Fibroblast of pulmonary artery (primary cell): ENCODE measurements at regions not wholly inside any gene's neighbourhood (a gene's known extent, or its start where the extent isn't known, plus 50 kb on each side); places are given as distances from the start of the nearest gene placed in this dataset.

Experiments
- DNase-seq: peaks from one replicate; pipeline ENCODE4 v3.0.0-alpha.2; 2010; ENCODE audit warnings: low read depth
- H3K4me3 ChIP-seq: replicated peaks from 2 replicates; pipeline ENCODE4 v1.5.1; 2011; ENCODE audit warnings: low read depth, mild to moderate bottlenecking, control low read depth, low read length, moderate library complexity
- CTCF ChIP-seq: IDR thresholded peaks from 2 replicates; pipeline ENCODE4 v1.5.1; 2011; ENCODE audit warnings: mild to moderate bottlenecking, control low read depth, low read length, inconsistent platforms; ENCODE audit errors: missing control alignments

GRCh38 chr11:45431046-45432018 lies 145.2 kb upstream of the SYT13 start:
- H3K4me3 ChIP-seq, result no peak overlapping the region
- TF ChIP-seq CTCF, result no peak
- DNase-seq, result no peak

- no peak for DNase-seq
- TF ChIP-seq CTCF, result no peak
- H3K4me3 ChIP-seq, result no peak overlapping the region
These were observed 144.2 kb upstream of the SYT13 start for GRCh38 chr11:45430361-45430760.

GRCh38 chr11:45429719-45430118 lies 143.6 kb upstream of the SYT13 start:
- TF ChIP-seq CTCF, result no peak
- DNase-seq, result no peak
- no peak overlapping the region for H3K4me3 ChIP-seq

- no peak overlapping the region for H3K4me3 ChIP-seq
- DNase-seq, result no peak
- no peak for TF ChIP-seq CTCF
These were observed 142.5 kb upstream of the SYT13 start for GRCh38 chr11:45428541-45429230.

- no peak for TF ChIP-seq CTCF
- no peak for DNase-seq
- no peak overlapping the region for H3K4me3 ChIP-seq
These were observed 142.0 kb upstream of the SYT13 start for GRCh38 chr11:45428116-45428515.

- no peak for TF ChIP-seq CTCF
- H3K4me3 ChIP-seq, result no peak overlapping the region
- DNase-seq, result no peak
These were observed 138.5 kb upstream of the SYT13 start for GRCh38 chr11:45424411-45425180.
